ENCODE measurements at regions not wholly inside any gene's neighbourhood (a gene's known extent, or its start where the extent isn't known, plus 50 kb on each side); places are given as distances from the start of the nearest gene placed in this dataset.
"Not testable (repeated sequence)": the region's sequence is repeated elsewhere in the genome, so short reads cannot be mapped to it uniquely, and the experiment has no call there.

GRCh38 chr3:4077950-4078349, 225.2 kb upstream of the SETMAR start:
- DNase-seq, result no peak

DNA sequence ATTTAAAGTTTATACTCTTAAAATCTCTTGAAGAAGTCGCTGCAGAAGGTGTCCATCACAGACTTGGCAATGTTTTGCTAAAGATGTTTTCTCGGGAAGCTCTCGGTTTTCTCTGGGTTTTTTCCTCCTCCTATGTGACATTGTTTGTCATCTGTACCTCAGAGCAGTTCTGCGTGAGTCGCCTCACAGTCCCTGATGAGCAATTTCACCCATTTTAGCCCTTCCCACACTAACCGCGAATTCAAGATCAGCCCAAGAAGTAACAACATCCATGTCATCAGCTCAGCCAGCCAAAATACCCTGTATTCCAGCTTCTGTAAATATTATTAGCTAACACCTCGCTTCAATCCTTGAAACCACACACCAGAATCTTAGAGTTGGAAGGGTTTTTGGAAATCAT, 224.3 kb upstream of the SETMAR start:
- DNase-seq, result no peak

- DNase-seq, result no peak
Measured at GRCh38 chr3:4079339-4080195, 223.6 kb upstream of the SETMAR start.

DNA sequence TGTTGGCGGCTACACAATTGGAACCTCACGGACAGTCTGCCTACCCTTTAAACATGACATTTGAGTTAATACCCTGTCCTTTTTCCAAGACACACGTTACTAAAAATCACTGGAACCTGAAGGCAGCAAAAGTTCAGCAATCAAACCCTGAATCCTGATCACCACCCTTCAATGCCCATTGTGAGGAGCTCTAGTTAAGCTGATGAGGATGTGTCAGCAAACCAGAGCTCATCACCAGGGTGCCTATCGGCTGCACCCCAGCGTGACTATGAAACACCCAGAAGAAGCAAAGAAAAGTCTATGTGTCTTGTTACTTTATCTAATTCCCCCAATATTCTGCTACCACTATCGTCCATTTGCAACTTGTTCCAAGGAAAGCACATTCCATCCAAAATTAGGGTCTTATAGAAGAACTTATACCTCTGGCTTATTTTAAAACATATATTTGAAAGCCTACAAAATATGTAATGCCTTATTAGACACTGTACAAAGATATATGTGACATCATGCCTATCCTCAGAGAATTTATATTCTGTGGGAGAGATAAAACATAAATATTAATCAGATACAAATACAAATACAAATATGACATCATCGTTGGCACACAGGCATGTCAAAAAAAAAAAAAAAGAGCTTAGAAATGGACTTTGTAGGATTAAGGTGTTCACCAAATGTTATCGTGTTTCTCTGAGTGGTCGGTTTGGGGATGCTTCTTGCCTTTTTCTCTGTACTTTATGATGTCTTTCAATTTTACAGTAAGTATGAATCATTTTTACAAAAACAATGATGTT, 219.7 kb upstream of the SETMAR start:
- DNase-seq, result no peak

GRCh38 chr3:4084271-4084670, 218.9 kb upstream of the SETMAR start:
- DNase-seq, result no peak

- not testable (repeated sequence) for DNase-seq
Measured at GRCh38 chr3:4086662-4087061, 216.5 kb upstream of the SETMAR start.

DNA sequence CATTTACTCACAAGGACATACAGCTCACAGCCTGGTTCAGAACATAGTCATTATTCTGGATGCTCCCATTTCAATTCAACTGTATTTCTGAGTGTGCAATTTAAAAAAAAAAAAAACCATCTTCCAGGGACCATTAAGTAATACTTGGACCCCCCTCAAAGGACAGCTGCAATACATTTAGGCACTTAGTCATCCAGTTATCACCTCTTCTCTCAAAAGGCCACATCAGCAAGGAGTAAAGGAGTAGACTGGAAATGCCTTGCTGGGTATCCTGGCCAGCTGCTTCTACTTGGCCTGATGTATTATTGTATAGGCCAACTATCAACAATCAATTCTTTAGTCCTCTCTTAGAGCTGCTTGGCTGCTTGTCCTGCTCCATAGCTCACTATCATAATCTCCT, 211.4 kb upstream of the SETMAR start:
- no peak for DNase-seq

- DNase-seq, result no peak
Measured at GRCh38 chr3:4097801-4098200, 205.4 kb upstream of the SETMAR start.

GRCh38 chr3:4099607-4100006, 203.6 kb upstream of the SETMAR start:
- no peak for DNase-seq

DNA sequence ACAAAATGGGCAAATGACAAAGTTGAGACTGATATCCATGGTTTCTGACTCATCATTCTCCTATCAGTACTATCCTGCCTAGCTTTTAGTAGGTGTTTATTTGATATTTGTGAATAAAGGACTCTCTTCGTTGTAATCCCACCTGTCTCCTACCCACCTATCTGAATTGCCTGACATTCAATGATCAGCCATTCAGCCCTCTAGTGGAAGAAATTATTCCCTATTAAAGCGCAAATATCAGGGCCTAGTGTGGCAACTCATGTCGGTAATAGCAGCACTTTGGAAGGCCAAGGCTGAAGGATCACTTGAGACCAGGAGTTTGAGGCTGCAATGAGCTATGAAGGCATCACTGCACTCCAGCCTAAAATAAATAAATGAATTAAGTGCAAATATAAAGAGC, 195.7 kb upstream of the SETMAR start:
- no peak for DNase-seq

DNA sequence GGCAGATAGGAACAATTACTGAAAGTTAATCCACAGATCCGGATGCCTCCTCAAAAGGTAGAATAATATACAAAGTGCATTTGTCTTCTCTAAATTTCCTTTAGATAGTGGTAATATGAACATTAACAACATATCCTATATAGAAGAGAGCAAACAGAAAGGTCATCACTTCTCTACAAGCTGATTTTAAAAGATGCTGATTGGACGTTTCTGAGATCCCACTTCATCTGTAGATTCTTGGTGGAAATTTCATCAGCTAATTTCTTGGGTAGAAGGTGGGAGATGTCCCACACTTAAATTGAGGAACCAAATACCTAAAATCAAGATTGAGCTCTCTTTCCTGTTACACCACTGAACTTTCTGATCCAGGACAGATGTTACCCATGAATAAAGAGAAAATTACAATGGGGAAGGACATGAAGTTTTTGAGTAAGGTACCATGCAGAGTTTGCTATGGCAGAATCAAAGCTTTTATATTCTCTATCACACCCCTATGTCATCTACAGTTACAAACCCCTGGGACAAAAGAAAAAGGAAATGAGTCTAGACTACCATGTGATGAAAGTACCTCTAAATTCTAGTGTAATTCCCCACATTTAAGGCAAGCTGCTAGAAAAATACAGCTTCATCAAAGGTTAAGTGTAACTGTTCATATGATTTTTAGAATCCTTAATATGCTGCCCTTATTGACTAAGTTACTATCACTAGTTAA, 189.2 kb upstream of the SETMAR start:
- DNase-seq, result no peak

DNA sequence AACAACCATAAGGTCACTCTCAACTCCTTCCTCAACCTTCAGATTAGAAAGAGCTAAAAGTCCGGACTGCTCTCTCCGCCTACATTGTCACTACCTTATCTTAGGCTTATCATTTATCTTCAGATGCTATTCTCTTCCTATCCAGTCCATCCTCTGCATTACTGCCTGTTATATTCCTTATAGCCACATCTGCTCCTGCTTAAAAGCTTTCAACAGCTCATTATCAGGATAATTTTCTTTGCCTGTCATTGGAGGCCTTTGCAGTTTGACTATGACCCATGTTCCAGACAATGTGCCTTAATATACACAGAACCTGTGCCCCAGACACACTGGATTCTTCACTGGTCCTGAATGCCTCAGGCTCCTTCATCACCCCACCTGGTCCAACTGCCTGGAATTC, 184.1 kb upstream of the SETMAR start:
- no peak for DNase-seq

DNA sequence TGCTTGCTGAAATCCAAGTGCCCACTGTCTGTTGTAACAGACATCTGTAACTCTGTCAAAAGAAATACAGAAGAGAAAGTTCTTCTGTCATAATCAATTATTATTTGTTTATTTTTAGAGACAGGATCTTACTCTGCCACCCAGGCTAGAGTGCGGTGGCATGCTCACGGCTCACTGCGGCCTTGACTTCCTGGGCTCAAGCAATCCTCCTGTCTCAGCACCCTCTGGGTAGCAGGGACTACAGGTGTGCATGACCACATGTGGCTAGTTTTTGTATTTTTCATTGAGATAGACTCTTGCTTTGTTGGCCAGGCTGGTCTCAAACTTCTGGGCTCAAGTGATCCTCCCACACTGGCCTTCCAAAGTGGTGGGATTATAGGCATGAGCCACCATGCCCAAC, 177.6 kb upstream of the SETMAR start:
- DNase-seq, result no peak

GRCh38 chr3:4138150-4138785, 164.9 kb upstream of the SETMAR start:
- no peak for DNase-seq

- no peak for DNase-seq
Measured at GRCh38 chr3:4138786-4139431, 164.3 kb upstream of the SETMAR start.

DNA sequence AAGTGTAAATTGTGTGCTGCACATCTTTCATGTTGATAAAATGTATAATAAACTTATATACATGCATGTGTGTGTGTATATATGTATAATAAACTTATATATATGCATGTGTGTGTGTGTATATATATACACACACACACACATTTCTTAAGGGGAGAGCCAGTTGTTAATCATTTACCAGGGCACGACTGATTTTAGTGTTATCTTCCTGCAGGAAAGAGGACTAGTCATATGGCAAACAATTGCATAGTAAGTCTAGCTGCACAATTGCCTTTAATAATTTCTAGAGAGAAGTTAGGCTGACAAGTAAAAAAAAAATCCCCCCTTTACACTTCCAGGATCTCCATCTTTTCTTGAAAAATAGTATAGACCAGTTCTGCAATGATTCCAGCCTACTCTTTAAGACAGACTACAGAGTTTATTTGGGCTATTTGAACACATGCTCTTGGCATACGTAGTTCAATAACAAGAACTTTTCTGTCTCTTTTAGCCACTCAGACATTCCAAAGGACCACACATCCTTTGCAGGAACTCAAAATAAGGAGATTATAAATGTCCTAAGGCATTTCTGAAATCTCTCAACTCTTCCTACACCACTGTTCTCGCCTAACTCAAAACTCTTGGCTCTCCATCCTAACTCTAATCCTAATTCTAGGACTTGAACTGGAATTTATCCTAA, 163.6 kb upstream of the SETMAR start:
- DNase-seq, result no peak

GRCh38 chr3:4140921-4141320, 162.2 kb upstream of the SETMAR start:
- no peak for DNase-seq

- no peak for DNase-seq
Measured at GRCh38 chr3:4147556-4148118, 155.5 kb upstream of the SETMAR start.

DNA sequence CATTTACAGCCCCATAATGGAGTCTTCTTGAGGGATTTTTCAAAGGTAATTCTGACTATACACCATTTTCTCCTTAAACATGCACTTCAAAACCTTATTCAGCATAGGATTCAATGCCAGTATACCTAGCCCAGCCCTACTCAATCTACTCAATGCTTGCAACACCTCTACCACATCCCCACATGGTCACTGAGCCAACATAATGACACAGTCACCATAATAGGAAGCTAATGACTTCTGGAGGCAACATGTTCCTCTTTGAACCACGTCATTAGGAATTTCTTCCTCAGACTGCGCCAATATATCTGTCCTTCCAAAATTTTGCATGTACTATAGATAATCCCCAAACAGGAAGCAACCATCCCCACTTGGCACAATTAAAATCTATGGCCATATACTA, 153.9 kb upstream of the SETMAR start:
- DNase-seq, result no peak

DNA sequence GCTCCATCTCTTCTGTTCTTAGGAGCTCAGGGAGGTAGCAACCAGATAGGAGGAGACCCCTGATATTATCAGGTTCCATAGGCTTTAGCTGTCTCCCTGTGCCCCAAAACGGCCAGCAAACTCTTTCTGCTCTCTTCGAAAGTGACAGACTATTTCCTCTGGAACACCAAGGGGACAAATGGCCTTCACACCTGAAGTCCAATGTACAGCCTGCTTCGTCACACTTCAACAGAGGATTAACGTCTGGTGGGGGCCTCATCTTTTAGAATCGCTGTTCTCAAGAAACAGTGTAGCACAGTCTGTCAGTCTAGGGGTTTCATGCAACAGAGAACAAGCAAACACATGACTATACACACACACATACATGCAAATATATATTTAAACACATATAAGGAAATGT, 152.4 kb upstream of the SETMAR start:
- DNase-seq, result no peak

GRCh38 chr3:4151859-4152258, 151.3 kb upstream of the SETMAR start:
- no peak for DNase-seq

- no peak for DNase-seq
Measured at GRCh38 chr3:4153771-4154170, 149.4 kb upstream of the SETMAR start.
